HCT116 (cell line): ENCODE measurements at regions not wholly inside any gene's neighbourhood (a gene's known extent, or its start where the extent isn't known, plus 50 kb on each side); places are given as distances from the start of the nearest gene placed in this dataset.

Source experiments
- ATAC-seq: fragments of 200-7000 bp; cut with Tn5 transposase; 2 replicates; pipeline ENCODE4 v1.9.1; 2020; ENCODE audit warnings: mild to moderate bottlenecking, moderate library complexity
- BruUV-seq: library from RNA; stranded (reverse); fragments of 400-500 nt; replicated peaks from 2 replicates; lab custom pipeline; 2021; lab: Mats Ljungman, UMichigan
- CTCF ChIA-PET: fragments of 300-600 bp; sonication (Branson Sonifier 250); formaldehyde crosslinking; loops from one replicate; lab custom pipeline; 2021; ENCODE audit warnings: antibody characterized with exemption; lab: Charles Lee
- POLR2A ChIA-PET: fragments of 300-600, 350-600 bp; sonication (Branson Sonifier 250); formaldehyde crosslinking; loops from one replicate; lab custom pipeline; 2021; ENCODE audit warnings: antibody characterized with exemption; lab: Charles Lee
- RAD21 ChIA-PET, 2 experiments: fragments of 300-600 bp; sonication (Branson Sonifier 250); formaldehyde crosslinking; loops; one replicate each; lab custom pipeline; 2023; ENCODE audit warnings: low total read pairs in 2 of 2; ENCODE audit not compliant: uncharacterized antibody in 2 of 2, unreplicated experiment in 2 of 2, low non-redundant PET in 1 of 2; lab: Charles Lee
- DNase-seq: peaks from one replicate; pipeline ENCODE4 v3.0.0-alpha.2; 2010; ENCODE audit warnings: low read depth, low spot score
- H2AFZ ChIP-seq: fragments of 200-600 bp; shearing (Covaris generic), sonication (generic); 2 replicates; pipeline ENCODE4 v1.6.1; 2017; ENCODE audit warnings: low read depth, mixed run types, mixed read lengths, antibody characterized with exemption, low read length; ENCODE audit not compliant: poor library complexity, severe bottlenecking
- H3K27ac ChIP-seq: 2 replicates; pipeline ENCODE4 v1.5.1; 2012; ENCODE audit warnings: low read depth, low read length
- H3K27me3 ChIP-seq: fragments of 200-600 bp; sonication (generic); 2 replicates; pipeline ENCODE4 v1.6.1; 2016; ENCODE audit warnings: mixed run types, low read length, mixed read lengths; ENCODE audit not compliant: insufficient read depth
- H3K36me3 ChIP-seq, 2 experiments: fragments of 200-500 bp in 1 of 2; fragments of 200-600 bp in 1 of 2; sonication (Bioruptor generic) in 1 of 2; sonication (generic) in 1 of 2; 2 replicates each; pipeline versions ENCODE4 v1.5.1 to v1.6.1; 2014 to 2016; ENCODE audit warnings: low read length in 2 of 2, inconsistent platforms in 1 of 2, mixed read lengths in 1 of 2, mixed run types in 1 of 2; ENCODE audit not compliant: insufficient read depth in 2 of 2, control insufficient read depth in 1 of 2
- H3K4me1 ChIP-seq, 2 experiments: fragments of 200-600 bp in 1 of 2; sonication (generic) in 1 of 2; 2 replicates each; pipeline versions ENCODE4 v1.5.1 to v1.6.1; 2012 to 2017; ENCODE audit warnings: low read length in 2 of 2, inconsistent platforms in 1 of 2, mild to moderate bottlenecking in 1 of 2, mixed read lengths in 1 of 2, mixed run types in 1 of 2, moderate library complexity in 1 of 2; ENCODE audit not compliant: insufficient read depth in 2 of 2, control insufficient read depth in 1 of 2
- H3K4me2 ChIP-seq: fragments of 200-600 bp; sonication (generic); 2 replicates; pipeline ENCODE4 v1.6.1; 2017; ENCODE audit warnings: mixed run types, low read length, mixed read lengths
- H3K4me3 ChIP-seq, 2 experiments: fragments of 200-600 bp in 1 of 2; sonication (generic) in 1 of 2; replicated peaks in 1 of 2; 2 replicates each; pipeline ENCODE4 v1.5.1; 2011 to 2016; ENCODE audit warnings: low read length in 2 of 2, control low read depth in 1 of 2, low read depth in 1 of 2, mild to moderate bottlenecking in 1 of 2, mixed read lengths in 1 of 2, mixed run types in 1 of 2
- H3K79me2 ChIP-seq: fragments of 200-600 bp; sonication (generic); 2 replicates; pipeline ENCODE4 v1.6.1; 2017; ENCODE audit warnings: mild to moderate bottlenecking, mixed run types, low read length, moderate library complexity, mixed read lengths; ENCODE audit not compliant: insufficient read depth
- H3K9ac ChIP-seq: fragments of 200-600 bp; sonication (generic); 2 replicates; pipeline ENCODE4 v1.6.1; 2016; ENCODE audit warnings: low read length, mixed read lengths
- H3K9me2 ChIP-seq: fragments of 200-600 bp; sonication (generic), shearing (Covaris generic); 2 replicates; pipeline ENCODE4 v1.6.1; 2017; ENCODE audit warnings: mixed run types, mild to moderate bottlenecking, moderate library complexity; ENCODE audit not compliant: insufficient read depth
- H3K9me3 ChIP-seq, 2 experiments: fragments of 200-500 bp in 1 of 2; fragments of 200-600 bp in 1 of 2; sonication (Bioruptor generic) in 1 of 2; sonication (generic) in 1 of 2; 2 replicates each; pipeline ENCODE4 v1.6.1; 2014 to 2017; ENCODE audit warnings: low read length in 2 of 2, mixed read lengths in 2 of 2, inconsistent platforms in 1 of 2, low read depth in 1 of 2, mild to moderate bottlenecking in 1 of 2, mixed run types in 1 of 2, moderate library complexity in 1 of 2; ENCODE audit not compliant: control insufficient read depth in 1 of 2, insufficient read depth in 1 of 2
- H4K20me1 ChIP-seq: fragments of 200-600 bp; sonication (generic), shearing (Covaris generic); 2 replicates; pipeline ENCODE4 v1.6.1; 2017; ENCODE audit warnings: mixed run types, mild to moderate bottlenecking, moderate library complexity; ENCODE audit not compliant: insufficient read depth
- ATF3 ChIP-seq: IDR thresholded peaks from 2 replicates; pipeline ENCODE4 v1.6.1; 2012
- CBX3 ChIP-seq: IDR thresholded peaks from 2 replicates; pipeline ENCODE4 v1.6.1; 2012; ENCODE audit warnings: low read depth
- EGR1 ChIP-seq: IDR thresholded peaks from 2 replicates; pipeline ENCODE4 v1.6.1; 2012; ENCODE audit warnings: low read depth
- ELF1 ChIP-seq: IDR thresholded peaks from 2 replicates; pipeline ENCODE4 v1.6.1; 2012; ENCODE audit warnings: low read depth, borderline replicate concordance
- EZH2phosphoT487 ChIP-seq: fragments of 200-600 bp; IDR thresholded peaks from 2 replicates; pipeline ENCODE4 v1.6.1; 2018; ENCODE audit warnings: antibody characterized with exemption, borderline replicate concordance
- FOSL1 ChIP-seq: IDR thresholded peaks from 2 replicates; pipeline ENCODE4 v1.6.1; 2012; ENCODE audit warnings: low read depth
- JUND ChIP-seq: IDR thresholded peaks from 2 replicates; pipeline ENCODE4 v1.6.1; 2012
- POLR2AphosphoS5 ChIP-seq: IDR thresholded peaks from 2 replicates; pipeline ENCODE4 v1.6.1; 2011; ENCODE audit warnings: mild to moderate bottlenecking, low read depth, low read length, moderate library complexity
- SIN3A ChIP-seq: IDR thresholded peaks from 2 replicates; pipeline ENCODE4 v1.6.1; 2012; ENCODE audit warnings: low read depth
- SRF ChIP-seq: IDR thresholded peaks from 2 replicates; pipeline ENCODE4 v1.6.1; 2012; ENCODE audit warnings: low read depth
- TCF7L2 ChIP-seq: IDR thresholded peaks from 2 replicates; pipeline ENCODE4 v1.7.0; 2011; ENCODE audit warnings: borderline replicate concordance, inconsistent platforms; ENCODE audit not compliant: insufficient read depth, insufficient read length; ENCODE audit errors: extremely low read depth
- ZBTB33 ChIP-seq: IDR thresholded peaks from 2 replicates; pipeline ENCODE4 v1.6.1; 2011; ENCODE audit warnings: mild to moderate bottlenecking, low read length, moderate library complexity; ENCODE audit not compliant: insufficient replicate concordance; ENCODE audit errors: extremely low read depth
- ZFX ChIP-seq: fragments of 450-650 bp; IDR thresholded peaks from 2 replicates; pipeline ENCODE4 v1.6.1; 2017
- intact Hi-C: fragments of 100-400 bp; cut with micrococcal nuclease; formaldehyde crosslinking; loops from 2 replicates; pipeline ENCODE4 v1.10.0; 2022

- ATAC-seq (no peak), DNase-seq (no peak)
- Histone ChIP-seq H3K9ac (no peak overlapping the region), H3K27ac (no peak overlapping the region), H3K4me1 (no peaks in the 10 kb centered on the region), H3K4me2 (no peak overlapping the region), H3K36me3 (no peaks in the 10 kb centered on the region), H3K27me3 (no peaks in the 10 kb centered on the region), H4K20me1 (no peaks in the 10 kb centered on the region), H3K4me3 (no peak overlapping the region), H2AFZ (no peak overlapping the region), H3K9me2 (no peaks in the 10 kb centered on the region; the same call in 1 of the 2 replicates), H3K9me3 (no peaks in the 10 kb centered on the region), H3K79me2 (no peaks in the 10 kb centered on the region)
- RAD21 ChIA-PET: no interaction called here
- intact Hi-C loops: no loop called here
- CTCF ChIA-PET: interaction anchor here (1.0 kb wide), 1 partner anchor 1571 kb away, joined by 3 read pairs; no protein-coding TSS in a partner anchor
- POLR2A ChIA-PET: no interaction called here
- no TSS peak for BruUV-seq
- TF ChIP-seq EZH2phosphoT487 (no peak), ELF1 (no peak), EGR1 (no peak), JUND (no peak), CBX3 (no peak), TCF7L2 (no peak), POLR2AphosphoS5 (no peak), SIN3A (no peak), ZFX (no peak), FOSL1 (no peak), ZBTB33 (no peak), SRF (no peak), ATF3 (no peak)
Measured at GRCh38 chr5:90301248-90301647, 108.3 kb downstream of the CETN3 start.
